Upper lobe of left lung (tissue), 4 donors: ENCODE measurements at regions not wholly inside any gene's neighbourhood (a gene's known extent, or its start where the extent isn't known, plus 50 kb on each side); places are given as distances from the start of the nearest gene placed in this dataset.

Experiments
- CTCF ChIP-seq, 6 experiments: fragments of 450-650 bp in 4 of 6; fragments of 200-600 bp in 2 of 6; sonication (generic) in 2 of 6; IDR thresholded peaks; one replicate each; pipeline ENCODE4 v1.5.1; 2016 to 2019; ENCODE audit warnings: antibody characterized with exemption in 6 of 6
- POLR2AphosphoS5 ChIP-seq, 2 donors: sonication (generic); formaldehyde crosslinking; IDR thresholded peaks; one replicate each; pipeline ENCODE4 v1.5.1; 2017; ENCODE audit warnings: antibody characterized with exemption in 2 of 2

GRCh38 chr13:89609318-89609717 is 1738.2 kb upstream of the MIR17HG start:
- TF ChIP-seq POLR2AphosphoS5 (IDR thresholded peaks at IDR 0.05): no peak
- TF ChIP-seq CTCF (IDR thresholded peaks at IDR 0.05): no peak
